K562 (cell line): ENCODE measurements at regions not wholly inside any gene's neighbourhood (a gene's known extent, or its start where the extent isn't known, plus 50 kb on each side); places are given as distances from the start of the nearest gene placed in this dataset.

Source experiments
- ATAC-seq: fragments of 200-7000 bp; cut with Tn5 transposase; 3 replicates; pipeline ENCODE4 v1.9.1; 2020; ENCODE audit warnings: moderate library complexity
- BruUV-seq: library from RNA; stranded (reverse); fragments of 400-500 nt; replicated peaks from 2 replicates; lab custom pipeline; 2021; lab: Mats Ljungman, UMichigan
- CTCF ChIA-PET: fragments of 300-600 bp; formaldehyde crosslinking; extraction: SDS; loops from one replicate; lab custom pipeline; 2021; ENCODE audit warnings: low intra/inter-chr PET ratio; lab: Yijun Ruan, JAX
- POLR2A ChIA-PET: fragments of 300-600, 350-650 bp; sonication (Branson Sonifier 250); formaldehyde crosslinking; extraction: SDS; loops from one replicate; lab custom pipeline; 2021; ENCODE audit warnings: antibody characterized with exemption, inconsistent platforms; lab: Yijun Ruan, JAX
- DNase-seq, 4 experiments: peaks; one replicate each; pipeline versions ENCODE4 v3.0.0 to v3.0.0-alpha.2; 2011 to 2018; ENCODE audit warnings: low spot score in 3 of 4, mixed read lengths in 3 of 4; ENCODE audit errors: extremely low read depth in 1 of 4
- FAIRE-seq: peaks from 2 replicates; lab custom pipeline; 2011; peaks lifted over from hg19 to GRCh38; lab: Jason Lieb, UNC
- H2AFZ ChIP-seq: 2 replicates; pipeline ENCODE4 v1.6.0; 2011; ENCODE audit warnings: low read depth, low read length, control low read depth, inconsistent platforms
- H3K27ac ChIP-seq: fragments of 200-600 bp; 3 replicates; pipeline ENCODE4 v1.8.0; 2011; ENCODE audit warnings: low read depth, mild to moderate bottlenecking, control low read depth, inconsistent platforms, low read length, moderate library complexity, mixed read lengths; ENCODE audit errors: extremely low read depth
- H3K27me3 ChIP-seq, 2 experiments: fragments of 300-600 bp in 1 of 2; 2 replicates in 1 of 2; 3 replicates in 1 of 2; pipeline versions ENCODE4 v1.6.0 to v1.8.0; 2011; ENCODE audit warnings: inconsistent platforms in 2 of 2, low read length in 2 of 2, mild to moderate bottlenecking in 1 of 2, mixed read lengths in 1 of 2, moderate library complexity in 1 of 2; ENCODE audit not compliant: control insufficient read depth in 2 of 2, insufficient read depth in 2 of 2
- H3K36me3 ChIP-seq: fragments of 300-600 bp; 3 replicates; pipeline ENCODE4 v1.8.0; 2011; ENCODE audit warnings: mild to moderate bottlenecking, low read length, inconsistent platforms; ENCODE audit not compliant: control insufficient read depth, insufficient read depth
- H3K4me1 ChIP-seq, 2 experiments: fragments of 200-600 bp in 1 of 2; replicated peaks in 1 of 2; 2 replicates in 1 of 2; 3 replicates in 1 of 2; pipeline versions ENCODE4 v1.5.1 to v1.8.0; 2011; ENCODE audit warnings: inconsistent platforms in 2 of 2, low read length in 2 of 2, mild to moderate bottlenecking in 1 of 2, mixed read lengths in 1 of 2, moderate library complexity in 1 of 2; ENCODE audit not compliant: control insufficient read depth in 2 of 2, insufficient read depth in 2 of 2
- H3K4me2 ChIP-seq: 2 replicates; pipeline ENCODE4 v1.6.1; 2011; ENCODE audit warnings: low read length, control low read depth, inconsistent platforms, mixed read lengths; ENCODE audit not compliant: insufficient read depth
- H3K4me3 ChIP-seq: fragments of 200-600 bp; sonication (generic), shearing (Covaris generic); 2 replicates; pipeline ENCODE4 v1.5.1; 2016; ENCODE audit warnings: control low read depth, inconsistent platforms
- H3K79me2 ChIP-seq: fragments of 200-600 bp; 3 replicates; pipeline ENCODE4 v1.8.0; 2011; ENCODE audit warnings: low read length, inconsistent platforms; ENCODE audit not compliant: control insufficient read depth, insufficient read depth
- H3K9ac ChIP-seq, 2 experiments: 2 replicates each; pipeline versions ENCODE4 v1.6.0 to v1.6.1; 2011; ENCODE audit warnings: low read depth in 2 of 2, low read length in 2 of 2, control low read depth in 1 of 2, inconsistent platforms in 1 of 2, mild to moderate bottlenecking in 1 of 2, mixed read lengths in 1 of 2; ENCODE audit not compliant: insufficient read depth in 1 of 2
- H3K9me1 ChIP-seq: one replicate; pipeline ENCODE4 v1.6.0; 2011; ENCODE audit warnings: inconsistent platforms, mild to moderate bottlenecking, low read length, moderate library complexity; ENCODE audit not compliant: control insufficient read depth, insufficient read depth
- H3K9me3 ChIP-seq: replicated peaks from 2 replicates; pipeline ENCODE4 v1.5.1; 2011; ENCODE audit warnings: low read depth, low read length, inconsistent platforms; ENCODE audit not compliant: control insufficient read depth, insufficient read depth
- H4K20me1 ChIP-seq: replicated peaks from 2 replicates; pipeline ENCODE4 v1.6.1; 2011; ENCODE audit warnings: low read length, inconsistent platforms, mixed read lengths; ENCODE audit not compliant: control insufficient read depth, insufficient read depth
- ARID2 ChIP-seq: fragments of 450-650 bp; IDR thresholded peaks from 2 replicates; pipeline ENCODE4 v1.6.1; 2017; ENCODE audit warnings: antibody characterized with exemption, mild to moderate bottlenecking
- CHD1 ChIP-seq: fragments of 200-600 bp; sonication (generic); IDR thresholded peaks from one replicate; pipeline ENCODE4 v1.6.1; 2012; ENCODE audit warnings: mild to moderate bottlenecking, moderate library complexity, low read length, inconsistent platforms
- CREB1 ChIP-seq, 2 experiments: sonication (generic) in 1 of 2; formaldehyde crosslinking in 1 of 2; IDR thresholded peaks; 2 replicates each; pipeline versions ENCODE4 v1.6.1 to v1.8.0; 2012 to 2022; ENCODE audit warnings: inconsistent platforms in 1 of 2, mild to moderate bottlenecking in 1 of 2, missing genetic modification reagents in 1 of 2, moderate library complexity in 1 of 2
- ETS2 ChIP-seq: IDR thresholded peaks from 2 replicates; pipeline ENCODE4 v1.6.1; 2016; ENCODE audit warnings: borderline replicate concordance, missing genetic modification characterization, mild to moderate bottlenecking, moderate library complexity, missing compliant biosample characterization; ENCODE audit not compliant: poor library complexity, severe bottlenecking
- L3MBTL2 ChIP-seq: fragments of 450-650 bp; IDR thresholded peaks from 2 replicates; pipeline ENCODE4 v1.6.1; 2016; ENCODE audit warnings: mild to moderate bottlenecking, moderate library complexity
- PHF20 ChIP-seq: fragments of 450-650 bp; IDR thresholded peaks from 2 replicates; pipeline ENCODE4 v1.6.1; 2018; ENCODE audit not compliant: partially characterized antibody
- SMARCB1 ChIP-seq: IDR thresholded peaks from 2 replicates; pipeline ENCODE4 v1.6.1; 2011; ENCODE audit warnings: improper control_type of control experiment, low read depth; ENCODE audit not compliant: insufficient read length
- TEAD1 ChIP-seq, 2 experiments: fragments of 450-650 bp in 1 of 2; sonication (generic) in 1 of 2; formaldehyde crosslinking; IDR thresholded peaks; 2 replicates each; pipeline versions ENCODE4 v1.4.0 to v1.8.0; 2020 to 2022; ENCODE audit warnings: mild to moderate bottlenecking in 2 of 2, missing genetic modification reagents in 1 of 2
- UBTF ChIP-seq, 2 experiments: IDR thresholded peaks; 2 replicates each; pipeline ENCODE4 v1.6.1; 2012; ENCODE audit warnings: improper control_type of control experiment in 2 of 2, low read depth in 2 of 2, low read length in 2 of 2, borderline replicate concordance in 1 of 2
- ZNF217 ChIP-seq: sonication (generic); formaldehyde crosslinking; IDR thresholded peaks from 2 replicates; pipeline ENCODE4 v1.8.0; 2022; ENCODE audit warnings: mild to moderate bottlenecking, missing genetic modification reagents
- ZNF778 ChIP-seq: fragments of 450-650 bp; formaldehyde crosslinking; IDR thresholded peaks from 2 replicates; pipeline ENCODE4 v1.4.0; 2020; ENCODE audit warnings: mild to moderate bottlenecking, moderate library complexity
- ZNF830 ChIP-seq: fragments of 250-450 bp; sonication (Bioruptor Pico); IDR thresholded peaks from 2 replicates; pipeline ENCODE4 v1.5.0; 2021; ENCODE audit warnings: mild to moderate bottlenecking
- WGBS: fragments of 100-300 bp; shearing (Covaris generic); methylation state at CpG from one replicate; pipeline ENCODE4 v1.1.6; 2016; ENCODE audit warnings: low coverage, mixed read lengths; ENCODE audit not compliant: insufficient coverage; ENCODE audit errors: missing lambda C conversion rate; 5-methylcytosine and 5-hydroxymethylcytosine counted together
- in situ Hi-C: fragments of 300-500 bp; cut with MboI; formaldehyde crosslinking; loops from 4 replicates; pipeline ENCODE4 v1.15.0; 2018; ENCODE audit warnings: inconsistent platforms, mixed read lengths
- intact Hi-C: fragments of 100-400 bp; cut with micrococcal nuclease; formaldehyde crosslinking; loops from 2 replicates; pipeline ENCODE4 v1.14.2; 2022

GRCh38 chr12:91343010-91343409 is 160.4 kb upstream of the DCN start:
- H3K9ac ChIP-seq: no peak overlapping the region
- ChIA-PET CTCF (no interaction called here), POLR2A (no interaction called here)
- no peak overlapping the region for H2AFZ ChIP-seq
- no peak overlapping the region for H3K27ac ChIP-seq
- TF ChIP-seq PHF20 (no peak), ARID2 (no peak), L3MBTL2 (no peak), CHD1 (no peak), ETS2 (tag) (no peak), ZNF778 (CRISPR knock-in tag) (no peak), ZNF830 (CRISPR knock-in tag) (no peak), UBTF (IDR thresholded peaks at IDR 0.05; ENCODE audit: borderline replicate concordance in 1 of 2, low read depth in 2 of 2, low read length in 2 of 2) (no peak), SMARCB1 (no peak), ZNF217 (no peak), TEAD1 (CRISPR knock-in tag; IDR thresholded peaks at IDR 0.05) (no peak), CREB1 (IDR thresholded peaks at IDR 0.05) (no peak), CREB1 (CRISPR knock-in tag; IDR thresholded peaks at IDR 0.05) (no peak)
- no peaks in the 10 kb centered on the region for H3K79me2 ChIP-seq
- in situ Hi-C loops (loop anchor here (25.0 kb wide), 1 partner anchor 356 kb away; no protein-coding TSS in a partner anchor), intact Hi-C loops (no loop called here)
- no peak overlapping the region for H3K4me2 ChIP-seq
- H3K9me1 ChIP-seq: no peaks in the 10 kb centered on the region
- WGBS: 42% methylated on average over 2 of the region's 2 CpGs
- ATAC-seq (no peak), FAIRE-seq (no peak), DNase-seq (no peak)
- no peaks in the 10 kb centered on the region for H3K9me3 ChIP-seq
- no peaks in the 10 kb centered on the region for H4K20me1 ChIP-seq
- H3K4me3 ChIP-seq: no peak overlapping the region
- no peaks in the 10 kb centered on the region for H3K4me1 ChIP-seq
- no peaks in the 10 kb centered on the region for H3K27me3 ChIP-seq
- no TSS peak for BruUV-seq
- no peaks in the 10 kb centered on the region for H3K36me3 ChIP-seq
